Gastrocnemius medialis (tissue), 4 donors: ENCODE measurements at regions not wholly inside any gene's neighbourhood (a gene's known extent, or its start where the extent isn't known, plus 50 kb on each side); places are given as distances from the start of the nearest gene placed in this dataset.
A peak's percentile ranks its signal among the peaks of the same experiment; 100 is the strongest.

Experiments used
- ATAC-seq, 2 donors: fragments of 150-250 bp; one replicate each; pipeline ENCODE4 v1.9.1; 2016
- DNase-seq, 2 donors: peaks; one replicate each; pipeline ENCODE4 v3.0.0-alpha.2; 2019
- H3K27ac ChIP-seq, 4 donors: fragments of 200-600 bp; sonication (generic); 1 replicate in 1 of 4; 2 replicates in 3 of 4; pipeline ENCODE4 v1.5.1; 2016 to 2018; ENCODE audit warnings: mild to moderate bottlenecking in 2 of 4, moderate library complexity in 1 of 4
- H3K27me3 ChIP-seq, 3 donors: fragments of 200-600 bp; sonication (generic) in 2 of 3; 1 replicate in 1 of 3; 2 replicates in 2 of 3; pipeline versions ENCODE4 v1.5.1 to v1.6.0; 2016 to 2019; ENCODE audit warnings: mild to moderate bottlenecking in 1 of 3, moderate library complexity in 1 of 3
- H3K36me3 ChIP-seq, 2 donors: fragments of 200-600 bp; sonication (generic) in 1 of 2; one replicate each; pipeline ENCODE4 v1.5.1; 2017 to 2018
- H3K4me1 ChIP-seq, 2 donors: fragments of 200-600 bp; sonication (generic) in 1 of 2; one replicate each; pipeline ENCODE4 v1.5.1; 2016 to 2017; ENCODE audit warnings: mild to moderate bottlenecking in 2 of 2
- H3K4me3 ChIP-seq, 4 donors: fragments of 200-600 bp; sonication (generic) in 3 of 4; 1 replicate in 1 of 4; 2 replicates in 3 of 4; pipeline ENCODE4 v1.5.1; 2016 to 2019; ENCODE audit warnings: mild to moderate bottlenecking in 2 of 4
- H3K9me3 ChIP-seq, 3 donors: fragments of 200-600 bp; sonication (generic) in 2 of 3; 1 replicate in 1 of 3; 2 replicates in 2 of 3; pipeline ENCODE4 v1.5.1; 2016 to 2019
- CTCF ChIP-seq, 5 experiments: fragments of 450-650 bp in 3 of 5; fragments of 200-600 bp in 2 of 5; sonication (generic) in 2 of 5; IDR thresholded peaks in 4 of 5; conservative IDR thresholded peaks in 1 of 5; 1 replicate in 4 of 5; 2 replicates in 1 of 5; pipeline ENCODE4 v1.5.1; 2016 to 2019; ENCODE audit warnings: antibody characterized with exemption in 5 of 5, mild to moderate bottlenecking in 3 of 5, moderate library complexity in 3 of 5
- POLR2A ChIP-seq, 2 donors: fragments of 450-650 bp; IDR thresholded peaks; one replicate each; pipeline ENCODE4 v1.6.1; 2017; ENCODE audit warnings: antibody characterized with exemption in 2 of 2, mild to moderate bottlenecking in 2 of 2, moderate library complexity in 2 of 2
- in situ Hi-C, 4 donors: fragments of 200-750 bp; cut with MboI; loops; one replicate each; pipeline versions ENCODE4 v1.15.0 to v1.8.0; 2017; ENCODE audit warnings: low sequenced_read_pairs in 4 of 4
- intact Hi-C: fragments of 100-400 bp; cut with DNase I; formaldehyde crosslinking; loops from one replicate; pipeline ENCODE4 v1.15.1; 2023; ENCODE audit warnings: low total_unique reads

- no peak overlapping the region for H3K4me3 ChIP-seq
- no peaks in the 10 kb centered on the region for H3K27me3 ChIP-seq
- DNase-seq: no peak
- in situ Hi-C loops (no loop called here), intact Hi-C loops (no loop called here)
- TF ChIP-seq CTCF (IDR thresholded peaks at IDR 0.05 in 4 of 5, conservative IDR thresholded peaks at IDR 0.05 in 1 of 5) (no peak), POLR2A (IDR thresholded peaks at IDR 0.05) (no peak)
- H3K27ac ChIP-seq: no peak overlapping the region
- no peak for ATAC-seq
- H3K9me3 ChIP-seq: no peaks in the 10 kb centered on the region
- H3K36me3 ChIP-seq: no peaks in the 10 kb centered on the region
- no peaks in the 10 kb centered on the region for H3K4me1 ChIP-seq
These were observed 369.1 kb downstream of the MAFB start for GRCh38 chr20:40319741-40320516.

GRCh38 chr20:40319056-40319455 is 370.0 kb downstream of the MAFB start:
- TF ChIP-seq CTCF (IDR thresholded peaks at IDR 0.05 in 4 of 5, conservative IDR thresholded peaks at IDR 0.05 in 1 of 5) (no peak), POLR2A (IDR thresholded peaks at IDR 0.05) (no peak)
- intact Hi-C loops (no loop called here), in situ Hi-C loops (no loop called here)
- no peak for DNase-seq
- no peak overlapping the region for H3K27ac ChIP-seq
- H3K27me3 ChIP-seq: no peaks in the 10 kb centered on the region
- no peak overlapping the region for H3K4me3 ChIP-seq
- H3K9me3 ChIP-seq: no peaks in the 10 kb centered on the region
- no peaks in the 10 kb centered on the region for H3K4me1 ChIP-seq
- ATAC-seq: no peak
- no peaks in the 10 kb centered on the region for H3K36me3 ChIP-seq

- DNase-seq (no peak), ATAC-seq (no peak)
- Histone ChIP-seq H3K9me3 (no peaks in the 10 kb centered on the region), H3K27me3 (no peaks in the 10 kb centered on the region), H3K36me3 (no peaks in the 10 kb centered on the region), H3K4me3 (no peak overlapping the region), H3K4me1 (no peaks in the 10 kb centered on the region), H3K27ac (no peak overlapping the region)
- intact Hi-C loops: no loop called here
- no peak for TF ChIP-seq CTCF (IDR thresholded peaks at IDR 0.05 in 4 of 5, conservative IDR thresholded peaks at IDR 0.05 in 1 of 5)
- no peak for TF ChIP-seq POLR2A (IDR thresholded peaks at IDR 0.05)
- in situ Hi-C loops: no loop called here
These were observed 371.8 kb downstream of the MAFB start for GRCh38 chr20:40317156-40317790.

- Histone ChIP-seq H3K27ac (peak overlapping the region in 3 of 4 donors; percentile 15 to 67 (median 33)), H3K36me3 (no peaks in the 10 kb centered on the region), H3K9me3 (no peaks in the 10 kb centered on the region), H3K4me3 (no peak overlapping the region), H3K4me1 (no peaks in the 10 kb centered on the region), H3K27me3 (no peaks in the 10 kb centered on the region)
- in situ Hi-C loops (no loop called here), intact Hi-C loops (no loop called here)
- TF ChIP-seq POLR2A (IDR thresholded peaks at IDR 0.05) (no peak), CTCF (IDR thresholded peaks at IDR 0.05 in 4 of 5, conservative IDR thresholded peaks at IDR 0.05 in 1 of 5) (no peak)
- DNase-seq (no peak), ATAC-seq (peak; percentile 51 to 71)
These were observed 374.8 kb downstream of the MAFB start for GRCh38 chr20:40314278-40314677.
